ENCODE measurements at regions not wholly inside any gene's neighbourhood (a gene's known extent, or its start where the extent isn't known, plus 50 kb on each side); places are given as distances from the start of the nearest gene placed in this dataset.

DNA sequence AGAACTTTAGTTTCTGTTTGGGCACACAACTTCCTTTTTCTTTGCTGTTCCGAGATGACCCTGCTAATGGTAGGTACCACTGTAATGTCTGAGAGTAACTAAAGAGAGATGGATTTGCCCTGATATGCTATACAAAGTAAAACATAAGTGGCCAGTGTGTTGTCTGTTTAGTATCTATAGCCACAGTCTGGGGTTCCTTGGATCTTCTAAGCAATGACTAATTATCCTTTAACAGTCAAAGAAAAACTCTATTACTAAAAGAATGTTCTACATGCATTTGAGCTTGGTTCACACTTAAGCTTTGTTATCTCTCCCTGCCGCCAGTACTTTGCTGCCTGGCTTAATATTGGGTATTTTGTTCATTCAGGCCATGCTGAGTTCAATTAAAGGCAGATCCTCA is 1051.9 kb upstream of the FLRT2 start:
- TF ChIP-seq CTCF (IDR thresholded peaks at IDR 0.05) (no peak), ZFX (IDR thresholded peaks at IDR 0.05; ENCODE audit: borderline replicate concordance) (no peak)

Data from 22Rv1 (cell line).